ENCODE measurements at regions not wholly inside any gene's neighbourhood (a gene's known extent, or its start where the extent isn't known, plus 50 kb on each side); places are given as distances from the start of the nearest gene placed in this dataset.

GRCh38 chr2:139828011-139828410, 1047.8 kb upstream of the NXPH2 start:
- no peak for FAIRE-seq
- Histone ChIP-seq H3K4me3 (ENCODE audit: low read depth, low read length) (no peak overlapping the region), H3K27me3 (ENCODE audit: control insufficient read depth, insufficient read depth, low read length) (no peaks in the 10 kb centered on the region), H3K36me3 (ENCODE audit: control insufficient read depth, insufficient read depth, low read length) (no peaks in the 10 kb centered on the region)
- no peak for DNase-seq (ENCODE audit: low read depth)
- no peak for TF ChIP-seq CTCF (IDR thresholded peaks at IDR 0.05; ENCODE audit: insufficient read depth, low read length, severe bottlenecking)

- DNase-seq (ENCODE audit: low read depth) (peak; percentile 0), FAIRE-seq (no peak)
- Histone ChIP-seq H3K27me3 (ENCODE audit: control insufficient read depth, insufficient read depth, low read length) (no peaks in the 10 kb centered on the region), H3K36me3 (ENCODE audit: control insufficient read depth, insufficient read depth, low read length) (no peaks in the 10 kb centered on the region), H3K4me3 (ENCODE audit: low read depth, low read length) (no peak overlapping the region)
- no peak for TF ChIP-seq CTCF (IDR thresholded peaks at IDR 0.05; ENCODE audit: insufficient read depth, low read length, severe bottlenecking)
Observed at GRCh38 chr2:139825726-139826125, 1045.5 kb upstream of the NXPH2 start.

- FAIRE-seq (no peak), DNase-seq (ENCODE audit: low read depth) (no peak)
- no peaks in the 10 kb centered on the region for H3K27me3 ChIP-seq (ENCODE audit: control insufficient read depth, insufficient read depth, low read length)
- no peak overlapping the region for H3K4me3 ChIP-seq (ENCODE audit: low read depth, low read length)
- TF ChIP-seq CTCF (IDR thresholded peaks at IDR 0.05; ENCODE audit: insufficient read depth, low read length, severe bottlenecking), result no peak
- no peaks in the 10 kb centered on the region for H3K36me3 ChIP-seq (ENCODE audit: control insufficient read depth, insufficient read depth, low read length)
Observed at GRCh38 chr2:139819273-139819796, 1039.1 kb upstream of the NXPH2 start.

DNA sequence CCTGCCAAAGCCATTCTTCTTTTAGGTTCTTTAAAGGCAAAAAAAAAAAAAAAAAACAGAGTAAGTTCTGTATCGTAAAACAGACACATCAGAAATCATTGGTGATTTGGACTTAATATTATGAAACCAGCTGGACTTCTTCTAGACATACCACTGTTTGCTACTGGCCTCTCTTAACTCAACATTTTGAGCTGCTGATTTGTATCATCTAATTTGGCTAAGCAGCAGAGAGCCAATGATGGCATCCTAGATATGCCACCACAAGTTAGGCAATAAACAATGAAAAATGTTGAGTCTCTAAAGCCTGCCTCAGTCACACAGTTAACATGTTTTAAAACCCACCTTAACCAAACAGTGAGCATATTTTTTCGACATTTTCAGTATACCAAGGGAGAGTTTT, 1034.3 kb upstream of the NXPH2 start:
- Histone ChIP-seq H3K36me3 (ENCODE audit: control insufficient read depth, insufficient read depth, low read length) (no peaks in the 10 kb centered on the region), H3K4me3 (ENCODE audit: low read depth, low read length) (no peak overlapping the region), H3K27me3 (ENCODE audit: control insufficient read depth, insufficient read depth, low read length) (no peaks in the 10 kb centered on the region)
- TF ChIP-seq CTCF (IDR thresholded peaks at IDR 0.05; ENCODE audit: insufficient read depth, low read length, severe bottlenecking), result no peak
- no peak for DNase-seq (ENCODE audit: low read depth)
- no peak for FAIRE-seq

GRCh38 chr2:139813340-139813739, 1033.2 kb upstream of the NXPH2 start:
- Histone ChIP-seq H3K4me3 (ENCODE audit: low read depth, low read length) (no peak overlapping the region), H3K27me3 (ENCODE audit: control insufficient read depth, insufficient read depth, low read length) (no peaks in the 10 kb centered on the region), H3K36me3 (ENCODE audit: control insufficient read depth, insufficient read depth, low read length) (no peaks in the 10 kb centered on the region)
- no peak for FAIRE-seq
- DNase-seq (ENCODE audit: low read depth), result no peak
- TF ChIP-seq CTCF (IDR thresholded peaks at IDR 0.05; ENCODE audit: insufficient read depth, low read length, severe bottlenecking), result no peak

DNA sequence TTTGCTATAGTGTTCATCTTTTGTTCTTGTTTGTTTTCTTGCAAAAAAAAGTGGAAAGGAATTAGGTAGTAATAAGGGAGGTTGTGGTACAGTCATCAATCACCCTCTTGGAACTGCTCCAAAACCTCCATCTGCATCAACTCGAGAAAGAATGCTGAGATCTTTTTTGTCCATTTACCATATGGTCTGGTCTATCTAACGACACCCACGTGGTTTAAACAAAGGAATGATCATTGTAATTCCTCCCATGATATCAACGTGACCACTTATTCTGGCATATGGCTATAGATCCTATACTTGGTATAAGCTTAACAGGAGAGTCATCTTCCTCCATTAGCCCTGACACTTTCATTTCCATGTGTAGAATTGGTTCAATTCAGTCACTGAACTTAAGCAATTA, 1025.3 kb upstream of the NXPH2 start:
- no peak for FAIRE-seq
- no peak for DNase-seq (ENCODE audit: low read depth)
- no peak for TF ChIP-seq CTCF (IDR thresholded peaks at IDR 0.05; ENCODE audit: insufficient read depth, low read length, severe bottlenecking)
- no peak overlapping the region for H3K4me3 ChIP-seq (ENCODE audit: low read depth, low read length)
- no peaks in the 10 kb centered on the region for H3K27me3 ChIP-seq (ENCODE audit: control insufficient read depth, insufficient read depth, low read length)
- no peaks in the 10 kb centered on the region for H3K36me3 ChIP-seq (ENCODE audit: control insufficient read depth, insufficient read depth, low read length)
